ENCODE measurements at regions not wholly inside any gene's neighbourhood (a gene's known extent, or its start where the extent isn't known, plus 50 kb on each side); places are given as distances from the start of the nearest gene placed in this dataset.

DNA sequence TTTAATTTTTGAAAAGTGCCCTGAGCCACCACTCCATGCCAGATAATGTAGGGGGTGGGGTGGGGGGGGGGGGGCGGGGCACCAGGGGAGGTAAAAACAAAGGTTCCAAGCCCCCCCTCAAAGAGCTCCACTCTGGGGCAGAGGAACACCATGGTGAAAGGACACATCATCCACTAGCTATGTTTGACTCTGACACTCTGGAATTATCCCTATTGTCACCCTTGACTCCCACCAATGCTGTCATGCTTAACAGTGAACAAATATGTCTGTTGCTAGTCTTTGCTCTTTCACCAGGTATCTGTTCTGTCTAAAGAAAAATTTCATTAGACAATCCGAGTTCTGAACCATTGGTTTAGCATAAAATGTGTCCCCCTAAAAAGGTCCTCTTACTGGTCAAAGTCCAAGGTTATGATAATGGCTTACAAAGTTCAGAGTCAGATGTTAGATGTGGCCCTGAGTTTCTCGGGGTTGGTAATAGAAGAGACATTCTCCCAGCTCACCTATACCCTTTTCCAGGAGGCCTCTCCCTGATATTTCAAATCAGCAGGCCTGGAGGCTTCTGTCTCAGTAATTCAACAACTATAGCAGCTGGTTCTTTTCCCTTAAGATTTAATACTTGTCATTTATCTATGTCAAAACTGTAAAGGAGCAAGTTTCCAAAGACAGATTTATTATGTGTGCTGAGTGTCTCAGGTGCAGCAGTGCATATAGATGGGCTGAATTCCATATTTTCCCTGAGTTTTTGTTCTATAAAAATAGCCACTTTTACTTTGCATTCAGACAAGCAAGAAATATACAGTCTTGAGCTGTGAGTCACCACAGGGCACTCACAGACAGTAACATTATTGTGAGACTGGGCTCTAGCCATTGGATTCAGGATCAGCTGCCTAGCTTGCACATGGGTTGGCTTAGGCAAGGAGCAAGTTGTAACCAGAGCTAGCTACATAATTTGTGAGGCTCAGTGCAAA lies 174.1 kb downstream of the CSNK2A3 start:
- ATAC-seq (peak; percentile 47), DNase-seq (no peak)
- intact Hi-C loops (cut with micrococcal nuclease): no loop called here

DNA sequence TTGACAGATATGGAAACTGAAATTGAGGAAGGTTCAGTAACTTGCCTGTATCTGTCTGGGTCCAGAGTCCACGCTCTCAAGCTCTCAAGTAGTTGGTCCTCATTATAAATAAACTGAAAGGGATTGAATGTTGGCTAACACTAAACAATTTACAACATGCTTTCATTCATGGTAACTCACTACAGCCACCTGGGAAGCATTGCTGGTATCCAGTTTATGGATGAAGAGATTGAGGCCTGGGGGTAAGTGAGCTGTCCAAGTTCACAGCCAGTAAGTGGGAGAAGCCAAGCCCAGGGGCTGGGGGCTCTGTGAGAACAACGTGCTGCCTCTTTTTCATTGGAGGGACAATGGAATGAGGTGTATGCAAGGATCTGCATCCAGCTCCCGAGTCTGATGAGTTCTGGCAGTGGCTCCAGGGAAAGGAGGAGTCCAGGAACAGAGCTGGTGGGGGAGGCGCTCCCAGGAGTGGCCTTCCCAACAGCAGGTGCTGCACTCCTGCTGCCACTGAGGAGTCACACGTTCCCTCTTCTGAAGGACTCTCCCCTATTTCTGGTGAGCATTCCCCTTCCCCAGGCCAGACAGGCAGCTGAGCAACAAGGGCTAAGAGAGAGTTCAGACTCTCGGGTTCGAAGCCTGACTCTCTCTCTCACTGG lies 175.8 kb downstream of the CSNK2A3 start:
- intact Hi-C loops (cut with micrococcal nuclease): no loop called here
- DNase-seq (no peak), ATAC-seq (no peak)

DNA sequence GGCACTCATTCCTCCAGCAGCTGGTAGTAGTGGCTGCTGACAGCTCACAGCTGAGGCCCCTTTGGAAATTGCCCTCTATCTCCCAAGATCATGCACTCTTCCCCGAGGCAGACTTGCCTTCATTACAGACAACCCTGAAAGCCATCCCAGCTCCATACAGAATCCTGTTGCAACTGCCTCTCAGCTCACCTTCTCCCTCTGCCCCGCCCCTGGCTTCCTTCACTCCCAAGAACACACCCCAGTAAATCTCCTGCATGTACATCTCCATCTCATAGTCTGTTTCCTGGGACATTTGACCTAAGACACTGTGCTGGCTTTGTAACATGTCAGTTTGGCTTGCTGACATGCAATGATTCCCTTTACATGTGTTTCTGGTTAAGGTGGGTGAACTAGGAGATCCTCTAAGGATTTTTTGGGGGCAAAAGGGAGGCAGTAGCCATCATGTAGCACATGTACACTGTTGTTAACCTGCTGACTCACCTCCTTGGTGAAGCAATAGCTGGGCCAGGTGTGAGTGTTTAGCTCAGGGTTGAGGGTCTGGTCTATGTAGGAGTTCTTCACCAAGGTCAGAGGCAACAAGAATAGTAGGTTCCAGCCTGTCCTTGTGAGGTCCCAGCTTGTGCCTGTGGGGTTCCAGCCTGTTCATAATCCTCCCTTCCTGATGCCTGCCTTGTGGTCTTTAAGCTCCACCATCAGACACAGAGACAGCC lies 179.6 kb downstream of the CSNK2A3 start:
- no peak for ATAC-seq
- intact Hi-C loops (cut with micrococcal nuclease): no loop called here
- DNase-seq: no peak

DNA sequence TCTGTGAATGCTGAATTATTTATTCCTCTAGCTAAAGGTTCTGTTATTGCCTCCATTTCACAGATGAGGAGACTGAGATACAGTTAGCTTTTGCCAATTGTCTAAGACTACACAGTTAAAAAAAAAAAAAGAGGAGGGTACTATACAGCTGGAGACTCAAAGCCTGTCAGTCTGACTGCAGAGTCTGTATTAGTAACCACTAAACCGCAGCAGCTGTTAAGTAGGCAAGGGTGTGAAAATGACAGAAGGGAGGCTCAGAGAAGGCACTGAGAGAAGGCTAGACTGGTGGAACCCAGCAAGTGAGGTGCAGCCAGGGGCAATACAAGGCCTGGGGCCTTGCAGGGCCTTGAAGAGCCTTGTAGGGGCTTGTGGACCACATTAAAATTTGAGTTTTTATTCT lies 181.2 kb downstream of the CSNK2A3 start:
- DNase-seq (no peak), ATAC-seq (no peak)
- intact Hi-C loops (cut with micrococcal nuclease): no loop called here

DNA sequence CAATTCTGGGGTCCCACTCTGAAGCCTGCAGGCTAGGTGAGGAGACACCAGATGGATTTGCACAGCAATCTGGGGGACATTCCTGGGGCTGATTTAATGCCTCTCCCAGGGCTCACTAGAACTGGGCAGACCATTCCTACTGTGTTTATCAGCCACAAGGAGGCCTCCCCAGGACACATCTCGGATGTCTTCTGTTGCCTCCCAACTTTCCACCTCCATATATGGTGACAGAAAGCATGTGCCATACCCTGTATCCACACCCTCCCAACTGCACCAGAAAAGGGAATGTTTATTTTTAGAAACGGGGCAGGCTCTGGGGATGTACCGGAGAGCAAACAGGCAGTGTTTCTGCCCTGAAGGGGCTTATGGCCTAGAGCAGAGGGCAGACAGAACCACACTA lies 181.8 kb downstream of the CSNK2A3 start:
- peak; percentile 79 for ATAC-seq
- intact Hi-C loops (cut with micrococcal nuclease): no loop called here
- DNase-seq: no peak

DNA sequence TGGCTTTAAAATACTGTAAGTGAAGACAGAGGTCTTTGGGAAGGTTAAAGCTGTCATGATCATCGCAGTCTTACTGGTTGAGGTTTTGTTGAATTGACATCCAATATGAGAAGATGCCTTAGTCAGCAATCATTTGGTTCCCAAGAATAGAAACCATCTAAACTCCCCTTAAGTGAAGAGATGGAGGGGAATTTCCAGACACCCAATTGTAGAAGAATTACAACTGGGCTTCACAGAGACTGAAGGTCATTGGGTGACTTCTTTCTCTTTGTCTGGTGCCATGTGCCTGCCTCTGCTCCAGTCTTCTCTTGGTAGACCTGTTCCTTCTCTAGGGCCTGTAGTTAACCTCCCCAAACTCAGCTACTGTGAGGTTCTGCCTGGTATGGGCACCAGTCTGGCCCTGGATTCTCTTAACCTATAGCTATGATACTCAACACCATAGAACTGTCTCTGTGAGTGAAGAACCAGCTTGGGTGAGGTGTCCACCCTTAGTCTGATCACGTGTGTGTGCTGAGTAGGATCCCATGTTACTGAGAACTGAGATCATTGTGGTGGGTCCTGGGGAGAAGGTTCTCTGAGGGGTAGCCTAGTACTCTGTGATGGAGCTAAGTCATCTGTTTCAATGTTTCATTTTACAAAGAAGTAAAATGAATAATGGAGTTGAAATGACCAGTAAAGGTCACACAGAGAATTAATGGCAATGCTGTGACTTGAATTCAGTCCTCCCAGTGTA lies 182.5 kb downstream of the CSNK2A3 start:
- no peak for ATAC-seq
- no peak for DNase-seq
- intact Hi-C loops (cut with micrococcal nuclease): no loop called here

DNA sequence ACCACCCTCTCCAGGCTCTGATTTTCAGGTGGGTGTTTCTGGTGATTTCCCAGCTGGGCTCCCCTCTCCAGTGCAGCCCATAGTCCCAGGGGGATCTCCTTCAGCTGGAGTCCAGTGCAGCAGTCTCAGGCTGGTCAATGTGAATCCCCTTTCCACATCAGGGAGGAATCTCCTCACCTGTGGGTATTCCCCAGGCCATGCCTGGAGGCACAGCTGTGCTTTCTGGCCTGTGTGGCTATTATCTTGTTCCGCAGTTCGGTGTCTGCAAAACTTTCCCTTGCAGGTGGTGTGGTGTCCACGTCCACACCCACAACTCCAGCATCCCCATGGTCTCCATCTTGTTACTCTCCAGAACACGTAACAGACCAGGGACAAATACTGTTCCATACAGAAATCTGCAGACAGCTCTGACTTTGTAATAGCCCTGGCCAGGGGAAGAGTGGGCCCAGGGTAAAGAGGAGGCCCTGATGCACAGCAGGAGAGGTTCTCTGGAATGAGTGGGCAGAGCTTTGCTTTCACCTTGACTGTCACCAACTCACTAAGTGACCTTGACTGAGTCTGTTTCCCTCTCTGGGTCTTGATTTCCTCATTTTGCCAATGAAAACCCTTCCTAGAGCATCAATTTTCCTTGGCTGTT lies 183.2 kb downstream of the CSNK2A3 start:
- intact Hi-C loops (cut with micrococcal nuclease): no loop called here
- ATAC-seq (no peak), DNase-seq (no peak)

DNA sequence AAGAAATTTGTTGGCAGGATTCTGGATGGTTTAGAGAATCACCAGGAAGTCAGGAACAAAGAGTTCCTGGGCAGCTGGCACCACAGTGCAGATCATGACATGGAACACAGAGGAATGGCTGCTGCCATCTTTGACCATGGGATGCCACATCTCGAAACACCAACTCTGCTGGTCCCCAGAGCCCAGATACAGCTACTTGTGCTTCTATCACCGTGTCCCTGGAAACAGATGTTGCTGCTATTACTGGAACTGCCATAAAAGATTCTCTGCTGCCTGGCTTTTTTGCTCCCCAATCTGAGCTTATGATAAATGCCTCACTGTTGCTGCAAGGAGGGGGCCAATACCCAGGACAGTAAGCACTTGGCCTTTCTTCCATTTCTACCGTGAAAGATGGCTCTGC lies 185.2 kb downstream of the CSNK2A3 start:
- DNase-seq (no peak), ATAC-seq (no peak)
- intact Hi-C loops (cut with micrococcal nuclease): no loop called here

DNA sequence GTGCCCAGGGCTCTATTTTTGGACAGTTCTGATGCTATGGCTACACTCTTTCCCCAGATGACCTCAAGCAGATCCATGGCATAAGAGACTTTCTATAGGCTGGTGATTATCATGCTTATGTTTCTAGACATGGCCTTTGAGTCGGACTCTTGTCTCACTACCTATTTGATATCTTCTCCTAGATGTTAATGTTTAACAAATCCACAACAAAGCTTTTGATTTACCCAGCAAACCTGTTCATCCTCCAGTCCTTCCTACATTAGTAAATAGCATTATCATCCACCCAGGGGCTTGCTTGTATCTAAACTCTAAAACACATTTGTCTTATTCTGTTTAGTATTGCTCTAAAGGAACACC lies 188.7 kb downstream of the CSNK2A3 start:
- ATAC-seq: no peak
- intact Hi-C loops (cut with micrococcal nuclease): no loop called here
- DNase-seq: no peak

DNA sequence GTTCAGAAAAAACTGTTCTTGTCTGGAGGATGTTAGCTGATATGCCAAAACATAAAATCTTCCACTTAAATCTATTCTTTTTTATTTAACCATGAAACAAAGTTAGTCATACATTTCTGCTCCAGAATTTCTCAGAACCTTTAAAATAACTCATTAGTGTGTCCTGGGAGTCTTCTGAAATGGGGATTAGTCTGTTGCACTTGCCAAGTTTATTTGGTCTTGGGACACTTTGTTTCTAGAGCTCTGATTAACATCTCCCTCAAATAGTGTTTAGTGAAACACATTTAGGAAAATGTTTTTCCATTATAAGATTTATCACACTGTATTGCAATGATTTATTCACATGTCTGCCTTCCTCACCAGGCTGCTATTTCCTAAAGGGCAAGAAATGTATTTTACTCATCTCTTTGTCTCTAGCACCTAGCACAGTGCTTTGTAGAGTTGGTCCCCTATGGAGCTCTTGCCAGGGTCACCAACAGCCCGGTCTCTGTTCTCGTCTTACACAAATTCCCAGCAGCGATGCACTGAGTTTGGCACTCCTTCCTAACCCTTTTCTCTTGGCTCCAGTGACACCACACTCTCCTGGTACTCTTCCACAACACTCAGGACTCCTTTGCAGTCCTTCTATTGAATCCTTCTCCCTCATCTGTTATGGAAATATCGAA lies 189.2 kb downstream of the CSNK2A3 start:
- intact Hi-C loops (cut with micrococcal nuclease): no loop called here
- DNase-seq (no peak), ATAC-seq (no peak)

DNA sequence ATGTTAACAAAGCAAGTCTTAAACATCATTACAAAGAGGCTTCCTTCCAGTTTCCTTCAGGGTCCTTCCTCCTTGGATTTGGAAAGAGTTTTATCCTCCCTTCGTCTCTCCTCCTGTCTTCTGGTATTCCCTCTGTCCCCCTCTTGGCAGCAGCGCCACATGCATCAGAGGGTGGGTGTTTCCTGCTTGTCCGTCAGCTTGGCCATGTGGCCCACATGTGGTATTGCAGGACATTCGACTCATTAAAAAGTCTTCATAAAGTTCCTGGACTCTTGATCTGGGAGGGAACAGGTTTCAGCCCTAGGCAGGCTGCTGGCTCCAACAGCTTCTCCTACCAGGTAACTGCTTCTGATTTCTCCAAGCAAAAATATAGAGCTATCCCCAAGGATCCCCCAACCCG lies 189.8 kb downstream of the CSNK2A3 start:
- intact Hi-C loops (cut with micrococcal nuclease): no loop called here
- no peak for DNase-seq
- ATAC-seq: no peak

DNA sequence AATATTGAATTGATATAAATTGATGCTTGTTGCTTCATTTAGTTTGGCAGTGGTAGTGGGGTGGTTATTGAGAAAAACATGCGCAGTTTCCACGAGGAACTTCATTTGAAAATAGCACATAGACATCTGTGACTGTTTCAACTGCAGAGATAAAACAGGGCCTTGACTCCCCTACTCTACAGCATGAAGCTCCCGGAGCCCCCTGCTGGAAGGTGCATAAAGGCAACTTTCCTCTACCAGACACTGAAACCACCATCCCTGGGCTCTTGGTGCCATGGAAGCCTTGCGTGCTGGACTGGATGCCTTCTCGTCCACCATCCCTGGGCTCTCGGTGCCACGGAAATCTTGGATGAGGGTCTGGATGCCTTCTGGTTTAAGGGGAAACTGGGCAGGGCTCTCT lies 195.9 kb downstream of the CSNK2A3 start:
- peak; percentile 59 for ATAC-seq
- peak; percentile 44 for DNase-seq
- intact Hi-C loops (cut with micrococcal nuclease): no loop called here

DNA sequence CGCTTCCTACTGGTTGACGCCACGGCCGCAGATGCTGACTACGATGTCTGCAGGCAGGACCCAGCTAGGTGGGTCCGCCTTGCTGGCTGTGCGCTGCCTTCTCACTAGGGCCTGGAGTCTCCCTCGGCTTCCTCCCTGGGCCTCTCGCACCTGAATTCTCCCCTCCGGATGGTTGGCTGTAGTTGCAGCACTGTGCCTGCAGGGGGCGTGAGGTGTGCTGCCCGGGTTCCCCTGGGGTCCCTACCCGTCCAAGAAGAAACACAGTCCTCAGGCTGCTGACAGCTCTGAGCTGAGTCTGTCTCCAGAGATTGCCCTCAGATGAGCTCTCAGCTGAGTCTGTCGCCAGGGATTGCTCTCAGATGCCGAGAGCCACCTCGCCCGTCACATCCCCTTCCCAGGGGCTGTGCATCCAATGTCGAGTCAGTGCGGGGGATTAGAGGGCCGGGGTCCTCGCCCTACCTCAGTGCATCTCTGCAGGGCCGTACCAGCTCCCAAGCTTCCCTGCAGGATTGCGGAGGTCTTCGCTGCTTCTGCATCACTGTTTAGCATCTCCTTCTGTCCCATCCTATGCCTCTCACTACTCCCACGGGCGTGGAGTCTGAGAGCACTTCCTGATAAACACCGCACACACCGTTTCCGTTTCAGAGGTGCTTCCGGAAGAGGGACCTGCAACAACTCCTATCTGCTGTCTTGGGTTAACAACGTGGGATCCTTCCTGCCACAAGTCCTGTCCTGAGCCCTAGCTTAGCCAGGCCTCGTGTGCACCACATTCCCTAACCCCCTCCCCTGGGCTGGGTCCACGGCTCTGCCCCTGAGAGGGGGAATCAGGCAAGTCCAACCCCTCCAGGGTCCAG lies 196.9 kb downstream of the CSNK2A3 start:
- ATAC-seq (no peak), DNase-seq (no peak)
- intact Hi-C loops (cut with micrococcal nuclease): no loop called here

DNA sequence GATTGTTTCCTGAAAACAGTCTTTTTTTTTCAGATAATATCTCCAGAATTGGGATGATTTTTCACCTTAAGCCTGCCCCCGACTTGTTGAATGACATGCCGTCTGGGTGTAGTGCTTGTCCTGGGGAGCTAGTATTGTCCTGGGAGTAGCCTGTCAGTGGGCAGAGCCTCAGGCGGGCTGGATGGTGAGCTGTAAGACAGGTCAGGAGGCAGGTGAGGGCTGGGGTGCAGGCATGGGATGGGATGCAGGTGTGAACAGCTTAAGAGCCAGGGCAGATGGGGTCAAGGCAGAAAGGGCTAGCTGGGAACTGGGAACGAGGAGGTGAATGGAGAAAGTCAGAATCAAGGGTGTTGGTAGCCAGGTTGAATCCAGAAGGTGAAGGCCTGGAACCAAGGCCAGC lies 200.2 kb downstream of the CSNK2A3 start:
- no peak for DNase-seq
- ATAC-seq: no peak
- intact Hi-C loops (cut with micrococcal nuclease): no loop called here

DNA sequence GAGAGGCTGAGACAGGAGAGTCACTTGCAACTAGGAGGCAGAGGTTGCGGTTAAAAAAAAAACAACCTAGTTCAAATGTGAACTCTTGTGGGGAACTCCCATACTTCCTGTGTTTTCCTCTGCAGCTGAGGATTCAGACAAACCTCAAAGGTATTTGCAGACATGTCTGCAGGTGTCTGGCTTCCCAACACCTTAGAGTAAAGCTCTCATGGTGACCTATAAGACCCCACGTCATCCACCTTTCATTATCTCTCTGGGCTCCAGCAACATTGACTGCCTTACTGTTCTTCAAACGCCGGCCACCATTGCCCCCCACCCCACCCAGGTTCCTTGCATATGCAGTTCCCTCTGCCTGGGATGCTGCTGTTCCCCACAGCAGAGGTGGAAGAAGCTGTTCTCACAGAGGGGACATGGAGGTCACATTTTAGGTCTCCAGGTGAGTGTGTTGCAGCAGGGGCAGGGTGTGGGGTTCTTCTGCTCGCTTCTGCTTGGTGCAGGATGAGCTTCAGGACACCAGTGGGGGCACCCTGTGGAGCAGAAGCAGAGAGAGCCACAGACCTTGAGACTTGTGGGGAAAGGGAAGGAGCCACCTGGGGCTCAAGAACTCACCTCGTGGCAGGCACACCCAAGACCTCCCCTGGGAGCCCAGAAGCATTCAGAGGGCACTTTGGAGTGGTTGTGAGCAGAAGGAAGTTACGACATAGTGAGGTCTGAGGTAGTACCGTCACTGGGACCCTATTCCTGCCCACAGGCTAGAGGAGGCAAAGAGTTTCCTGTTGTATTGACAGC lies 203.2 kb downstream of the CSNK2A3 start:
- intact Hi-C loops (cut with micrococcal nuclease): no loop called here
- DNase-seq (no peak), ATAC-seq (no peak)

DNA sequence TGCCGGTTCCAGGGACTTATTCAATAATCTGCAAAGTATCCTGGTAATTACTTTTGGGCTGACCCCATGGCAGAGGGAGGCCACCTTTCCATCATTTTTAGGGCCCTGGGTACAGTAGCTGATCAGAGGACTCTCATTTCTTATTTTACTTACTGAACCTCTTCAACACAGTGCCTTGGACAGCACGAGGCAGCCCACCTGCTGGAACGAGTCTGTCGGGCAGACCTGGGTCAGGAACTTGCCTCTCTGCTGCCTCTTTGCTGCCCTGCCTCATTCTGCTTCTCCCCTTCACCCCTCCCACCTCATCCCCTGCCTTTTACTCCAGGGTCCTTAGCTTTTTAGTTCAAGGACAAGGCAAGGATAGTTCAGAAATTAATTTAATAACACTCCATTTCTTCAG lies 204.5 kb downstream of the CSNK2A3 start:
- no peak for DNase-seq
- no peak for ATAC-seq
- intact Hi-C loops (cut with micrococcal nuclease): no loop called here

DNA sequence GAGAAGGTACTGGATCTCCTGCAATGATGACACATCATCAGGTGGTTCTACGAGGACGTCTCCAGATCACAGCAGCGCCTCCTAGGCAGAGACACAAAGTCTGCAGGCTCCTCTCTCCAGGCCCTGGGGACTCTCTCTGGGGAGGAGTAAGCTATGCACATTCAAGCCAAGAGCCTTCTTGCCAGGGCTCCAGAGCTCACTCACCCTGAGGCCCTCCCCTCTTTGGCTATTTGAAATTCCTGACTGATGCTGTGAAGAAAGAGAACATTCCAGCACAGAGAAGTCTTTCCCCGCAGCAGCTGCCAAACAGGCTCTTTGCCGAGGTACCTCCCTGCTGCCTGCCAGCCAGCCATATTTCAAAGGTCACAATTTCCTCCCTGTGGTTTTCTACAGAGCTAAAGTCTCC lies 204.9 kb downstream of the CSNK2A3 start:
- intact Hi-C loops (cut with micrococcal nuclease): no loop called here
- ATAC-seq (peak; percentile 98), DNase-seq (peak; percentile 83)

All from left ventricle myocardium superior (tissue), 1 donor.